SH-SY5Y (cell line): ENCODE measurements at regions not wholly inside any gene's neighbourhood (a gene's known extent, or its start where the extent isn't known, plus 50 kb on each side); places are given as distances from the start of the nearest gene placed in this dataset.

Experiments
- GATA2 ChIP-seq: IDR thresholded peaks from 2 replicates; pipeline ENCODE4 v1.6.1; 2011; ENCODE audit warnings: mild to moderate bottlenecking, low read depth, low read length
- GATA3 ChIP-seq: IDR thresholded peaks from 2 replicates; pipeline ENCODE4 v1.6.1; 2011; ENCODE audit warnings: low read depth, mild to moderate bottlenecking, low read length, moderate library complexity

GRCh38 chr3:74858086-74858485 lies 243.6 kb upstream of the CNTN3 start:
- TF ChIP-seq GATA2 = no peak
- no peak for TF ChIP-seq GATA3
